HepG2 (cell line): ENCODE measurements at regions not wholly inside any gene's neighbourhood (a gene's known extent, or its start where the extent isn't known, plus 50 kb on each side); places are given as distances from the start of the nearest gene placed in this dataset.

Experiments
- ATAC-seq: fragments of 200-7000 bp; cut with Tn5 transposase; 3 replicates; pipeline ENCODE4 v1.9.1; 2020; ENCODE audit warnings: mild to moderate bottlenecking, moderate library complexity
- BruUV-seq: library from RNA; stranded (reverse); fragments of 400-500 nt; replicated peaks from 2 replicates; lab custom pipeline; 2021; lab: Mats Ljungman, UMichigan
- CTCF ChIA-PET: fragments of 300-600 bp; formaldehyde crosslinking; extraction: SDS; loops from one replicate; lab custom pipeline; 2021; ENCODE audit warnings: low total read pairs, inconsistent platforms, low intra/inter-chr PET ratio; lab: Yijun Ruan, JAX
- POLR2A ChIA-PET: fragments of 350-600 bp; sonication (Branson Sonifier 250); formaldehyde crosslinking; loops from one replicate; lab custom pipeline; 2020; ENCODE audit warnings: antibody characterized with exemption, inconsistent platforms; lab: Yijun Ruan, JAX
- DNase-seq: peaks from one replicate; pipeline ENCODE4 v3.0.0-alpha.2; 2015; ENCODE audit warnings: low spot score
- FAIRE-seq: peaks from 3 replicates; lab custom pipeline; 2011; peaks lifted over from hg19 to GRCh38; lab: Jason Lieb, UNC
- H2AFZ ChIP-seq: one replicate; pipeline ENCODE4 v1.6.1; 2011; ENCODE audit warnings: low read length, inconsistent platforms
- H3K27ac ChIP-seq: fragments of 300-600 bp; 3 replicates; pipeline ENCODE4 v1.8.0; 2011; ENCODE audit warnings: mixed run types, mild to moderate bottlenecking, mixed read lengths, low read length, inconsistent platforms; ENCODE audit not compliant: insufficient read depth; ENCODE audit errors: extremely low read length
- H3K27me3 ChIP-seq, 2 experiments: fragments of 200-600 bp in 1 of 2; 2 replicates in 1 of 2; 3 replicates in 1 of 2; pipeline versions ENCODE4 v1.6.0 to v1.8.0; 2011; ENCODE audit warnings: low read length in 2 of 2, mild to moderate bottlenecking in 2 of 2, moderate library complexity in 2 of 2, inconsistent platforms in 1 of 2; ENCODE audit not compliant: insufficient read depth in 2 of 2, control insufficient read depth in 1 of 2
- H3K36me3 ChIP-seq, 2 experiments: fragments of 200-600 bp in 1 of 2; replicated peaks in 1 of 2; 2 replicates in 1 of 2; 3 replicates in 1 of 2; pipeline versions ENCODE4 v1.5.1 to v1.8.0; 2011; ENCODE audit warnings: low read length in 2 of 2, inconsistent platforms in 1 of 2; ENCODE audit not compliant: insufficient read depth in 2 of 2, control insufficient read depth in 1 of 2
- H3K4me1 ChIP-seq: 2 replicates; pipeline ENCODE4 v1.5.1; 2012; ENCODE audit warnings: low read length, inconsistent platforms; ENCODE audit not compliant: insufficient read depth
- H3K4me2 ChIP-seq: 2 replicates; pipeline ENCODE4 v1.6.0; 2011; ENCODE audit warnings: low read depth, low read length, inconsistent platforms
- H3K4me3 ChIP-seq, 3 experiments: fragments of 200-600 bp in 1 of 3; sonication (generic), shearing (Covaris generic) in 1 of 3; replicated peaks in 1 of 3; 2 replicates each; pipeline ENCODE4 v1.5.1; 2011 to 2016; ENCODE audit warnings: low read length in 3 of 3, inconsistent platforms in 2 of 3, low read depth in 2 of 3, mild to moderate bottlenecking in 2 of 3, control low read depth in 1 of 3, mixed read lengths in 1 of 3; ENCODE audit not compliant: insufficient read depth in 1 of 3
- H3K79me2 ChIP-seq: one replicate; pipeline ENCODE4 v1.6.1; 2011; ENCODE audit warnings: low read length, inconsistent platforms; ENCODE audit not compliant: insufficient read depth
- H3K9ac ChIP-seq: 2 replicates; pipeline ENCODE4 v1.6.0; 2011; ENCODE audit warnings: mild to moderate bottlenecking, low read depth, low read length, inconsistent platforms; ENCODE audit not compliant: insufficient read depth
- H3K9me3 ChIP-seq: 2 replicates; pipeline ENCODE4 v1.5.1; 2012; ENCODE audit warnings: mild to moderate bottlenecking, low read length
- H4K20me1 ChIP-seq: 2 replicates; pipeline ENCODE4 v1.6.0; 2011; ENCODE audit warnings: inconsistent platforms, mild to moderate bottlenecking, low read length, moderate library complexity; ENCODE audit not compliant: insufficient read depth
- GLI4 ChIP-seq: sonication (generic); formaldehyde crosslinking; IDR thresholded peaks from 2 replicates; pipeline ENCODE4 v1.5.1; 2020; ENCODE audit warnings: missing genetic modification reagents, mild to moderate bottlenecking, moderate library complexity, borderline replicate concordance
- IKZF1 ChIP-seq: fragments of 450-650 bp; IDR thresholded peaks from 2 replicates; pipeline ENCODE4 v1.7.1; 2016
- MAFF ChIP-seq: IDR thresholded peaks from 2 replicates; pipeline ENCODE4 v1.6.1; 2011; ENCODE audit warnings: low read depth, low read length, improper control_type of control experiment
- MAFK ChIP-seq, 2 experiments: IDR thresholded peaks in 1 of 2; conservative IDR thresholded peaks in 1 of 2; 2 replicates each; pipeline ENCODE4 v1.6.1; 2011; ENCODE audit warnings: improper control_type of control experiment in 2 of 2, low read length in 2 of 2
- SATB2 ChIP-seq: sonication (generic); formaldehyde crosslinking; IDR thresholded peaks from 2 replicates; pipeline ENCODE4 v1.5.0; 2020; ENCODE audit warnings: missing genetic modification reagents
- SNRNP70 ChIP-seq: fragments of 200-400 bp; formaldehyde crosslinking; IDR thresholded peaks from 2 replicates; pipeline ENCODE4 v1.6.1; 2017; ENCODE audit warnings: mild to moderate bottlenecking, low read depth, low read length, moderate library complexity
- ZBTB26 ChIP-seq: IDR thresholded peaks from 2 replicates; pipeline ENCODE4 v1.6.1; 2016; ENCODE audit warnings: missing compliant biosample characterization, missing genetic modification reagents, borderline replicate concordance
- ZFP36 ChIP-seq: fragments of 150-350 bp; IDR thresholded peaks from 2 replicates; pipeline ENCODE4 v1.6.1; 2018; ENCODE audit warnings: borderline replicate concordance, low read length, low read depth; ENCODE audit not compliant: partially characterized antibody
- ZNF260 ChIP-seq: sonication (generic); formaldehyde crosslinking; IDR thresholded peaks from 2 replicates; pipeline ENCODE4 v1.4.0; 2020; ENCODE audit warnings: missing genetic modification reagents, low read depth, mild to moderate bottlenecking, borderline replicate concordance
- ZNF34 ChIP-seq: sonication (generic); formaldehyde crosslinking; IDR thresholded peaks from 2 replicates; pipeline ENCODE4 v1.4.0; 2020; ENCODE audit warnings: mild to moderate bottlenecking, missing genetic modification reagents, borderline replicate concordance
- ZNF552 ChIP-seq: sonication (generic); formaldehyde crosslinking; IDR thresholded peaks from 2 replicates; pipeline ENCODE4 v1.9.0; 2022; ENCODE audit warnings: missing genetic modification reagents, mild to moderate bottlenecking, borderline replicate concordance
- ZNF792 ChIP-seq: IDR thresholded peaks from 2 replicates; pipeline ENCODE4 v1.6.1; 2016
- in situ Hi-C: cut with HindIII; loops from 2 replicates; pipeline ENCODE4 v1.10.0; 2017; ENCODE audit warnings: low pct_unique_long_range_greater_than_20kb; ENCODE audit not compliant: extremely low pct_ligation_motif_present
- intact Hi-C: fragments of 100-400 bp; cut with micrococcal nuclease; formaldehyde crosslinking; loops from one replicate; pipeline ENCODE4 v1.10.0; 2022; ENCODE audit not compliant: unreplicated experiment
- TF ChIP-seq, protein P1 (sequence below): sonication (generic); formaldehyde crosslinking; IDR thresholded peaks from 2 replicates; pipeline ENCODE4 v1.4.0; 2020; ENCODE audit warnings: mild to moderate bottlenecking, missing genetic modification reagents, borderline replicate concordance
- TF ChIP-seq, protein P2 (sequence below): sonication (generic); formaldehyde crosslinking; IDR thresholded peaks from 2 replicates; pipeline ENCODE4 v1.4.0; 2020; ENCODE audit warnings: missing genetic modification reagents

GRCh38 chr6:68007717-68008116 lies 627.4 kb upstream of the ADGRB3 start (continued):
- TF ChIP-seq, protein P1, sequence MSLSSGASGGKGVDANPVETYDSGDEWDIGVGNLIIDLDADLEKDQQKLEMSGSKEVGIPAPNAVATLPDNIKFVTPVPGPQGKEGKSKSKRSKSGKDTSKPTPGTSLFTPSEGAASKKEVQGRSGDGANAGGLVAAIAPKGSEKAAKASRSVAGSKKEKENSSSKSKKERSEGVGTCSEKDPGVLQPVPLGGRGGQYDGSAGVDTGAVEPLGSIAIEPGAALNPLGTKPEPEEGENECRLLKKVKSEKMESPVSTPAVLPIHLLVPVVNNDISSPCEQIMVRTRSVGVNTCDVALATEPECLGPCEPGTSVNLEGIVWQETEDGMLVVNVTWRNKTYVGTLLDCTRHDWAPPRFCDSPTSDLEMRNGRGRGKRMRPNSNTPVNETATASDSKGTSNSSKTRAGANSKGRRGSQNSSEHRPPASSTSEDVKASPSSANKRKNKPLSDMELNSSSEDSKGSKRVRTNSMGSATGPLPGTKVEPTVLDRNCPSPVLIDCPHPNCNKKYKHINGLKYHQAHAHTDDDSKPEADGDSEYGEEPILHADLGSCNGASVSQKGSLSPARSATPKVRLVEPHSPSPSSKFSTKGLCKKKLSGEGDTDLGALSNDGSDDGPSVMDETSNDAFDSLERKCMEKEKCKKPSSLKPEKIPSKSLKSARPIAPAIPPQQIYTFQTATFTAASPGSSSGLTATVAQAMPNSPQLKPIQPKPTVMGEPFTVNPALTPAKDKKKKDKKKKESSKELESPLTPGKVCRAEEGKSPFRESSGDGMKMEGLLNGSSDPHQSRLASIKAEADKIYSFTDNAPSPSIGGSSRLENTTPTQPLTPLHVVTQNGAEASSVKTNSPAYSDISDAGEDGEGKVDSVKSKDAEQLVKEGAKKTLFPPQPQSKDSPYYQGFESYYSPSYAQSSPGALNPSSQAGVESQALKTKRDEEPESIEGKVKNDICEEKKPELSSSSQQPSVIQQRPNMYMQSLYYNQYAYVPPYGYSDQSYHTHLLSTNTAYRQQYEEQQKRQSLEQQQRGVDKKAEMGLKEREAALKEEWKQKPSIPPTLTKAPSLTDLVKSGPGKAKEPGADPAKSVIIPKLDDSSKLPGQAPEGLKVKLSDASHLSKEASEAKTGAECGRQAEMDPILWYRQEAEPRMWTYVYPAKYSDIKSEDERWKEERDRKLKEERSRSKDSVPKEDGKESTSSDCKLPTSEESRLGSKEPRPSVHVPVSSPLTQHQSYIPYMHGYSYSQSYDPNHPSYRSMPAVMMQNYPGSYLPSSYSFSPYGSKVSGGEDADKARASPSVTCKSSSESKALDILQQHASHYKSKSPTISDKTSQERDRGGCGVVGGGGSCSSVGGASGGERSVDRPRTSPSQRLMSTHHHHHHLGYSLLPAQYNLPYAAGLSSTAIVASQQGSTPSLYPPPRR (CRISPR knock-in tag): no peak
- TF ChIP-seq ZNF552 (CRISPR knock-in tag): no peak

- Histone ChIP-seq H3K4me2 (no peak overlapping the region), H2AFZ (no peak overlapping the region), H4K20me1 (no peaks in the 10 kb centered on the region), H3K9me3 (no peaks in the 10 kb centered on the region), H3K27me3 (no peaks in the 10 kb centered on the region), H3K36me3 (no peaks in the 10 kb centered on the region), H3K79me2 (no peaks in the 10 kb centered on the region), H3K4me1 (no peaks in the 10 kb centered on the region), H3K4me3 (no peak overlapping the region), H3K27ac (no peak overlapping the region), H3K9ac (no peak overlapping the region)
- ChIA-PET CTCF (no interaction called here), POLR2A (no interaction called here)
- BruUV-seq: no TSS peak
- DNase-seq (no peak), FAIRE-seq (no peak), ATAC-seq (no peak)
- in situ Hi-C loops: no loop called here
- intact Hi-C loops: no loop called here
- TF ChIP-seq, protein P2, sequence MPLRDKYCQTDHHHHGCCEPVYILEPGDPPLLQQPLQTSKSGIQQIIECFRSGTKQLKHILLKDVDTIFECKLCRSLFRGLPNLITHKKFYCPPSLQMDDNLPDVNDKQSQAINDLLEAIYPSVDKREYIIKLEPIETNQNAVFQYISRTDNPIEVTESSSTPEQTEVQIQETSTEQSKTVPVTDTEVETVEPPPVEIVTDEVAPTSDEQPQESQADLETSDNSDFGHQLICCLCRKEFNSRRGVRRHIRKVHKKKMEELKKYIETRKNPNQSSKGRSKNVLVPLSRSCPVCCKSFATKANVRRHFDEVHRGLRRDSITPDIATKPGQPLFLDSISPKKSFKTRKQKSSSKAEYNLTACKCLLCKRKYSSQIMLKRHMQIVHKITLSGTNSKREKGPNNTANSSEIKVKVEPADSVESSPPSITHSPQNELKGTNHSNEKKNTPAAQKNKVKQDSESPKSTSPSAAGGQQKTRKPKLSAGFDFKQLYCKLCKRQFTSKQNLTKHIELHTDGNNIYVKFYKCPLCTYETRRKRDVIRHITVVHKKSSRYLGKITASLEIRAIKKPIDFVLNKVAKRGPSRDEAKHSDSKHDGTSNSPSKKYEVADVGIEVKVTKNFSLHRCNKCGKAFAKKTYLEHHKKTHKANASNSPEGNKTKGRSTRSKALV (CRISPR knock-in tag): no peak
- no peak for TF ChIP-seq SNRNP70
- TF ChIP-seq MAFK (conservative IDR thresholded peaks at IDR 0.05 in 1 of 2, IDR thresholded peaks at IDR 0.05 in 1 of 2; ENCODE audit: low read length in 2 of 2): peak in 1 of 2 experiments; percentile 19; a peak in 1 of 4 replicates
- TF ChIP-seq ZNF260: no peak
- TF ChIP-seq GLI4 (CRISPR knock-in tag): no peak
- TF ChIP-seq SATB2: no peak
- TF ChIP-seq MAFF: 0 out of 2 replicates have a peak, but pooled peaks have one; percentile 14
- TF ChIP-seq ZBTB26 (CRISPR knock-in tag): no peak
- no peak for TF ChIP-seq ZNF34 (CRISPR knock-in tag)
- no peak for TF ChIP-seq ZNF792 (CRISPR knock-in tag)
- TF ChIP-seq IKZF1: no peak
- TF ChIP-seq ZFP36: no peak
Observed at GRCh38 chr6:67986694-67987232, 648.3 kb upstream of the ADGRB3 start.
